HepG2 (cell line): ENCODE measurements at regions not wholly inside any gene's neighbourhood (a gene's known extent, or its start where the extent isn't known, plus 50 kb on each side); places are given as distances from the start of the nearest gene placed in this dataset.
A peak's percentile ranks its signal among the peaks of the same experiment; 100 is the strongest.

ENCODE experiments used
- ATF7 ChIP-seq, 2 experiments: fragments of 450-650 bp in 1 of 2; sonication (generic) in 1 of 2; formaldehyde crosslinking in 1 of 2; IDR thresholded peaks; 2 replicates each; pipeline versions ENCODE4 v1.4.0 to v1.6.1; 2016 to 2020; ENCODE audit warnings: antibody characterized with exemption in 1 of 2, mild to moderate bottlenecking in 1 of 2, missing genetic modification reagents in 1 of 2
- CBFB ChIP-seq: sonication (generic); formaldehyde crosslinking; IDR thresholded peaks from 2 replicates; pipeline ENCODE4 v1.4.0; 2020; ENCODE audit warnings: missing genetic modification reagents
- CCAR2 ChIP-seq: fragments of 200-400 bp; formaldehyde crosslinking; optimal IDR thresholded peaks from 2 replicates; pipeline ENCODE3; 2018; ENCODE audit warnings: low read depth, mild to moderate bottlenecking, low read length, moderate library complexity
- EHMT2 ChIP-seq: fragments of 200-600 bp; sonication (generic); IDR thresholded peaks from 2 replicates; pipeline ENCODE4 v1.7.0; 2017; ENCODE audit warnings: antibody characterized with exemption, low read depth, low read length, borderline replicate concordance
- HIVEP1 ChIP-seq: sonication (generic); formaldehyde crosslinking; IDR thresholded peaks from 2 replicates; pipeline ENCODE4 v1.4.0; 2020; ENCODE audit warnings: mild to moderate bottlenecking, missing genetic modification reagents
- MLLT10 ChIP-seq: sonication (generic); formaldehyde crosslinking; IDR thresholded peaks from 2 replicates; pipeline ENCODE4 v1.4.0; 2020; ENCODE audit warnings: missing genetic modification reagents
- MNT ChIP-seq: fragments of 450-650 bp; IDR thresholded peaks from 2 replicates; pipeline ENCODE4 v1.6.1; 2016
- NBN ChIP-seq: fragments of 450-650 bp; conservative IDR thresholded peaks from 2 replicates; pipeline ENCODE4 v1.6.1; 2017
- NFATC3 ChIP-seq: sonication (generic); formaldehyde crosslinking; IDR thresholded peaks from 2 replicates; pipeline ENCODE4 v1.5.1; 2020; ENCODE audit warnings: mild to moderate bottlenecking, missing genetic modification reagents
- PHF5A ChIP-seq: IDR thresholded peaks from one replicate; pipeline ENCODE4 v1.6.1; 2018; ENCODE audit warnings: low read depth, missing genetic modification reagents; ENCODE audit not compliant: unreplicated experiment
- RXRA ChIP-seq: sonication (generic); formaldehyde crosslinking; IDR thresholded peaks from 2 replicates; pipeline ENCODE4 v1.5.1; 2020; ENCODE audit warnings: missing genetic modification reagents
- SMYD3 ChIP-seq: sonication (generic); formaldehyde crosslinking; IDR thresholded peaks from 2 replicates; pipeline ENCODE4 v1.8.1; 2023; ENCODE audit warnings: mild to moderate bottlenecking, missing genetic modification reagents
- ZBTB20 ChIP-seq: sonication (generic); formaldehyde crosslinking; IDR thresholded peaks from 2 replicates; pipeline ENCODE4 v1.8.1; 2023; ENCODE audit warnings: missing genetic modification reagents, low read depth, mild to moderate bottlenecking, borderline replicate concordance
- ZC3H4 ChIP-seq: sonication (generic); formaldehyde crosslinking; IDR thresholded peaks from 2 replicates; pipeline ENCODE4 v1.4.0; 2020; ENCODE audit warnings: missing genetic modification reagents, borderline replicate concordance
- ZKSCAN8 ChIP-seq: IDR thresholded peaks from 2 replicates; pipeline ENCODE4 v1.6.1; 2016; ENCODE audit warnings: borderline replicate concordance, missing genetic modification reagents, missing compliant biosample characterization
- ZNF432 ChIP-seq: sonication (generic); formaldehyde crosslinking; IDR thresholded peaks from 2 replicates; pipeline ENCODE4 v1.5.0; 2020; ENCODE audit warnings: missing genetic modification reagents, mild to moderate bottlenecking, borderline replicate concordance
- ZNF567 ChIP-seq: sonication (generic); formaldehyde crosslinking; IDR thresholded peaks from 2 replicates; pipeline ENCODE4 v1.8.1; 2023; ENCODE audit warnings: mild to moderate bottlenecking, missing genetic modification reagents, borderline replicate concordance
- ZNF569 ChIP-seq: sonication (generic); formaldehyde crosslinking; IDR thresholded peaks from 2 replicates; pipeline ENCODE4 v1.5.0; 2020; ENCODE audit warnings: mild to moderate bottlenecking, missing genetic modification reagents, moderate library complexity, borderline replicate concordance
- ZNF776 ChIP-seq: sonication (generic); formaldehyde crosslinking; IDR thresholded peaks from 2 replicates; pipeline ENCODE4 v1.4.0; 2020; ENCODE audit warnings: mild to moderate bottlenecking, missing genetic modification reagents
- ZNF780A ChIP-seq: sonication (generic); formaldehyde crosslinking; IDR thresholded peaks from 2 replicates; pipeline ENCODE4 v1.8.0; 2022; ENCODE audit warnings: mild to moderate bottlenecking, missing genetic modification reagents, moderate library complexity
- ZNF792 ChIP-seq: IDR thresholded peaks from 2 replicates; pipeline ENCODE4 v1.6.1; 2016
- ZSCAN29 ChIP-seq: sonication (generic); formaldehyde crosslinking; conservative IDR thresholded peaks from 2 replicates; pipeline ENCODE4 v1.4.0; 2020; ENCODE audit warnings: mild to moderate bottlenecking, missing genetic modification reagents
- ZSCAN30 ChIP-seq: sonication (generic); formaldehyde crosslinking; IDR thresholded peaks from 2 replicates; pipeline ENCODE4 v1.5.0; 2020; ENCODE audit warnings: mild to moderate bottlenecking, missing genetic modification reagents
- TF ChIP-seq, protein P1 (sequence below): sonication (generic); formaldehyde crosslinking; IDR thresholded peaks from 2 replicates; pipeline ENCODE4 v1.4.0; 2020; ENCODE audit warnings: missing genetic modification reagents, borderline replicate concordance
- TF ChIP-seq, protein P2 (sequence below): IDR thresholded peaks from 2 replicates; pipeline ENCODE4 v1.6.1; 2016; ENCODE audit warnings: missing genetic modification reagents, missing compliant biosample characterization

GRCh38 chr17:72553051-72553755 lies 432.4 kb downstream of the SOX9 start (continued):
- TF ChIP-seq CCAR2 (no peak), ZNF780A (CRISPR knock-in tag) (peak; percentile 40; the same call in 1 of the 2 replicates), ZBTB20 (no peak), NBN (peak; percentile 69; the same call in 1 of the 2 replicates), EHMT2 (no peak), ZC3H4 (no peak), HIVEP1 (CRISPR knock-in tag) (no peak), NFATC3 (no peak), ZNF776 (CRISPR knock-in tag) (0 out of 2 replicates have a peak, but pooled peaks have one; percentile 47), SMYD3 (no peak), ZNF569 (CRISPR knock-in tag) (no peak), ZNF567 (CRISPR knock-in tag) (no peak), PHF5A (CRISPR knock-in tag) (no peak), CBFB (no peak), MLLT10 (CRISPR knock-in tag) (no peak), ZKSCAN8 (CRISPR knock-in tag) (no peak), MNT (peak; percentile 90), ZSCAN29 (CRISPR knock-in tag) (no peak), ZSCAN30 (CRISPR knock-in tag) (no peak), ZNF432 (CRISPR knock-in tag) (no peak), ZNF792 (no peak), RXRA (CRISPR knock-in tag) (no peak), ATF7 (IDR thresholded peaks at IDR 0.05) (0 out of 2 replicates have a peak, but pooled peaks have one; percentile 2), ATF7 (CRISPR knock-in tag; IDR thresholded peaks at IDR 0.05) (no peak)
- TF ChIP-seq, protein P1, sequence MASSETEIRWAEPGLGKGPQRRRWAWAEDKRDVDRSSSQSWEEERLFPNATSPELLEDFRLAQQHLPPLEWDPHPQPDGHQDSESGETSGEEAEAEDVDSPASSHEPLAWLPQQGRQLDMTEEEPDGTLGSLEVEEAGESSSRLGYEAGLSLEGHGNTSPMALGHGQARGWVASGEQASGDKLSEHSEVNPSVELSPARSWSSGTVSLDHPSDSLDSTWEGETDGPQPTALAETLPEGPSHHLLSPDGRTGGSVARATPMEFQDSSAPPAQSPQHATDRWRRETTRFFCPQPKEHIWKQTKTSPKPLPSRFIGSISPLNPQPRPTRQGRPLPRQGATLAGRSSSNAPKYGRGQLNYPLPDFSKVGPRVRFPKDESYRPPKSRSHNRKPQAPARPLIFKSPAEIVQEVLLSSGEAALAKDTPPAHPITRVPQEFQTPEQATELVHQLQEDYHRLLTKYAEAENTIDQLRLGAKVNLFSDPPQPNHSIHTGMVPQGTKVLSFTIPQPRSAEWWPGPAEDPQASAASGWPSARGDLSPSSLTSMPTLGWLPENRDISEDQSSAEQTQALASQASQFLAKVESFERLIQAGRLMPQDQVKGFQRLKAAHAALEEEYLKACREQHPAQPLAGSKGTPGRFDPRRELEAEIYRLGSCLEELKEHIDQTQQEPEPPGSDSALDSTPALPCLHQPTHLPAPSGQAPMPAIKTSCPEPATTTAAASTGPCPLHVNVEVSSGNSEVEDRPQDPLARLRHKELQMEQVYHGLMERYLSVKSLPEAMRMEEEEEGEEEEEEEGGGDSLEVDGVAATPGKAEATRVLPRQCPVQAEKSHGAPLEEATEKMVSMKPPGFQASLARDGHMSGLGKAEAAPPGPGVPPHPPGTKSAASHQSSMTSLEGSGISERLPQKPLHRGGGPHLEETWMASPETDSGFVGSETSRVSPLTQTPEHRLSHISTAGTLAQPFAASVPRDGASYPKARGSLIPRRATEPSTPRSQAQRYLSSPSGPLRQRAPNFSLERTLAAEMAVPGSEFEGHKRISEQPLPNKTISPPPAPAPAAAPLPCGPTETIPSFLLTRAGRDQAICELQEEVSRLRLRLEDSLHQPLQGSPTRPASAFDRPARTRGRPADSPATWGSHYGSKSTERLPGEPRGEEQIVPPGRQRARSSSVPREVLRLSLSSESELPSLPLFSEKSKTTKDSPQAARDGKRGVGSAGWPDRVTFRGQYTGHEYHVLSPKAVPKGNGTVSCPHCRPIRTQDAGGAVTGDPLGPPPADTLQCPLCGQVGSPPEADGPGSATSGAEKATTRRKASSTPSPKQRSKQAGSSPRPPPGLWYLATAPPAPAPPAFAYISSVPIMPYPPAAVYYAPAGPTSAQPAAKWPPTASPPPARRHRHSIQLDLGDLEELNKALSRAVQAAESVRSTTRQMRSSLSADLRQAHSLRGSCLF (CRISPR knock-in tag): no peak
- TF ChIP-seq, protein P2, sequence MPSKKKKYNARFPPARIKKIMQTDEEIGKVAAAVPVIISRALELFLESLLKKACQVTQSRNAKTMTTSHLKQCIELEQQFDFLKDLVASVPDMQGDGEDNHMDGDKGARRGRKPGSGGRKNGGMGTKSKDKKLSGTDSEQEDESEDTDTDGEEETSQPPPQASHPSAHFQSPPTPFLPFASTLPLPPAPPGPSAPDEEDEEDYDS (CRISPR knock-in tag): no peak
